HG03520 (cell line): ENCODE measurements at regions not wholly inside any gene's neighbourhood (a gene's known extent, or its start where the extent isn't known, plus 50 kb on each side); places are given as distances from the start of the nearest gene placed in this dataset.
"Not testable (repeated sequence)": the region's sequence is repeated elsewhere in the genome, so short reads cannot be mapped to it uniquely, and the experiment has no call there.

Source experiments
- ATAC-seq: cut with Tn5 transposase; IDR thresholded peaks from one replicate; pipeline ENCODE4 v1.9.1; 2021; ENCODE audit warnings: mild to moderate bottlenecking, moderate library complexity; ENCODE audit not compliant: unreplicated experiment

GRCh38 chr14:66315548-66315947, 170.6 kb upstream of the CCDC196 start:
- ATAC-seq = no peak

- ATAC-seq = no peak
Measured at GRCh38 chr14:66322564-66322963, 163.6 kb upstream of the CCDC196 start.

DNA sequence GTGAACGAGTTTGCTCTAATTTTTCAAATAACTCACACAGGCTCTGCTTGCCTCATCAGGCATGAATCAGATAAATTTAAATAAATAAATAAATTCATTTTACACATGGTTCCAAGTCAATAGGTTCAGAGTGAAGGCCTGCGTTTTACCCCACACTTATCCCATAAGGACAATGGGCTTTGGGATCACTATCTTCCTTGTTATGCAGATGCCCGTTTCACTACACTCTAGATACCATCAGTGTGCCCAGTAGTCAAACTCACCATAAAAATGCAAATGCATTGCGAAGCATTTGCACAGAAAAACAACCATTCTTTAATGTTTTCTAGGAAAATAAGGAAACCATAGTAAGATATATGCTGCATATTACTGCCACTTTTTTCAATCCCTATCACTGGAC, 155.9 kb upstream of the CCDC196 start:
- ATAC-seq = no peak

GRCh38 chr14:66330916-66331315, 155.3 kb upstream of the CCDC196 start:
- no peak for ATAC-seq

DNA sequence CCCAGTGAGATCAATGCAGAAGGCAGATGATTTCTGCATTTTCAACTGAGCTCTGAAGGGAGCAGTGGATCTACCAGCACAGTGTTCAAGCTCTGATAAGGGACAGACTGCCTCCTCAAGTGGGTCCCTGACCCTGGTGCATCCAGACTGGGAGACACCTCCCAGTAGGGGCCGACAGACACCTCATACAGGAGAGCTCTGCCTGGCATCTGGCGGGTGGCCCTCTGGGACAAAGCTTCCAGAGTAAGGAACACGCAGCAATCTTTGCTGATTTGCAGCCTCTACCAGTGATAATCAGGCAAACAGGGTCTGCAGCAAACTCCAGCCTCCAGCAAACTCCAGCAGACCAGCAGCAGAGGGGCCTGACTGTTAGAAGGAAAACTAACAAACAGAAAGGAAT, 152.9 kb upstream of the CCDC196 start:
- ATAC-seq = not testable (repeated sequence)

- ATAC-seq = no peak
Measured at GRCh38 chr14:66341239-66341638, 144.9 kb upstream of the CCDC196 start.

DNA sequence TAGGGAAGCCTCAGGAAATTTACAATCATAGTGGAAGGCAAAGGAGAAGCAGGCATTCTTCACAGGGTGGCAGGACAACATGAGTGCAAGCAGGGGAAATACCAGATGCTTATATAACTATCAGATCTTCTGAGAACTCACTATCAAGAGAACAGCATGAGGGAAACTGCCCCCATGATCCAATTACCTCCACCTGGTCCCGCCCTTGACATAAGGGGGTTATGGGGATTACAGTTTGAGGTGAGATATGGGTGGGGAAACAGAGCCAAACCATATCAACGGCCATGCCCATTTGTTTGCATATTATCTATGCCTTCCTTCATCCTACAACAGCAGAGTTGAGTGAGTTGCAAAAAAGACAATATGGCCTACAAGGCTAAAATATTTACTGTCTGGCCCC, 140.2 kb upstream of the CCDC196 start:
- no peak for ATAC-seq

GRCh38 chr14:66351310-66351709, 134.9 kb upstream of the CCDC196 start:
- no peak for ATAC-seq

- no peak for ATAC-seq
Measured at GRCh38 chr14:66359500-66359899, 126.7 kb upstream of the CCDC196 start.

DNA sequence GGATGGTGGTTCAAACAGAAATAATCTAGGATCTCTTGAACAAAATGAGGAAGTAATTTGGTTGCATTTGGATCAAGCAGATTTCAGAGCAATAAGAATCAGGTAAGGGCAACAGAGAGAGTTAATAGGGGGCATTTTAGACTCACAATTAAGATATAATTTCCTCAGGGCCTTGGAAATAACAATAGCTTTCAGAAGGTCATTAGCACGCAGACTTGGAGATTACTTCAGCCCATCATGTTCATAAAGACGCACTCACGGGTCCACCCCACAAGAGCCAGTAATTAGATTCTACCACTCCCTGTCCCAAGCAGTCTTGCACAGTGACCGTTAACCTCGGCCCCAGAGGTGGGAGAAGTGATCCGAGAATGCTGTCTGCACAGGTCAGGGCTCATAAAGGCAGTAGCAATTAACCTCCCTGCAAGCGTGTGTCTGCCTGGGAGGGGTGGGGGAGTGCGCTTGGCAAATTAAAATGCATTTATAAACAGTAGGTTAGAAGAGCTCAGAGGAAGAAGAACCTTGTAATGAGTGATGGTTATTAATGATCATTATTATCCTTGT, 125.7 kb upstream of the CCDC196 start:
- no peak for ATAC-seq

GRCh38 chr14:66361013-66361412, 125.2 kb upstream of the CCDC196 start:
- ATAC-seq = no peak

DNA sequence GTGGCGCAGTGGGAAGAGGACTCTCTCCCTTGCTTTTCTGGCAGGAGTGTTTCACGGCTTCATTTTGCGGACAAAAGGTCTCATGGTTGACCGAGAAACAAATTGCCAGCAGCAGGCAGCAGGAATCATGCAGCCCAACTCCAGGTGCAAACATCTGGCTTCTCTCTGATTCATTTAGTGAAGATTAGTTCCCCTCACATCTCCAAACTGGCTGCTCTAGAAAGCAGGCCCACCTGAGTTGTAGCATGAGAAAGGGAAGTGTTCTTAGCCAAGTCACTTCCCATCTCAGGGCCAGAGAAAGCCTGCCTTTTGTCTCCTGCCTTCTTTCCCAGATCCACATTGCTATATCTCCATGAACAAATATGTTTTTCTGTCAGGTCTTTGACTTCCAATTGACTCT, 120.8 kb upstream of the CCDC196 start:
- no peak for ATAC-seq

GRCh38 chr14:66369157-66369697, 116.9 kb upstream of the CCDC196 start:
- ATAC-seq = no peak

DNA sequence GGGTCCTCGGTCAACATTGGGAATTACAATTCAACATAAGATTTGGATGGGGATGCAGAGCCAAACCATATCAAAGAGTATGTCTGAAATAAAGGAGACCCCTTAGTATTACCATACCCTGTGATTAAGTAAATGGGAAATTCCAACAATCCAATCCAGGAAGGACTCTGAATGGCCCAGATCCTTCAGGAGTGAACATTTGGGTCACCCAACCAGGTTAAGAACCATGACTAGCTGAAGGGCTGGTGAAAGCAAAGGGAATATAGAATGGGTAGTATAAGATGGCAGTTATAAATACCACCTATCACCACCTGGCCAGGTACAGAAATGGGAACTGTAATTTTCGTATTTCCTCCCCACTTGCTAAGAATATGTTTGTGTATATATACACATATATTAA, 114.4 kb upstream of the CCDC196 start:
- no peak for ATAC-seq

- ATAC-seq = no peak
Measured at GRCh38 chr14:66375046-66375964, 110.9 kb upstream of the CCDC196 start.

DNA sequence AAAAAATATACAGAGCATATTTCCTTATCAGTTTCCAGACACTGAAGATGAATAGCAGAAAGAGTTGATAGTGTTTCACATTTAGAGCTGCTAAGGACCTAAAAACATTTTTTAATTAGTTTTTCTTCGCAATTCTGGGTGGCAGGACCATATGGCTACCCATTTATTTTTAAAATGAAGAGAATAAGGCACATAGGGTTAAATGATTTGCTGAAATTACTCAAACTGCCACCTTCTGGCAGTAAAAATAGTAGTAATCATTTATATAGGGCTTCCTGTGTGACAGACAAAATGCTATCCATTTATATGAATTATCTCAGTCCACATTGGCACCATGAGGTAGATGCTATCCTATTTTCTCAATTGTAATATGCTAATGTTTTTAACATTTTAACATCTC, 108.6 kb upstream of the CCDC196 start:
- ATAC-seq = no peak

DNA sequence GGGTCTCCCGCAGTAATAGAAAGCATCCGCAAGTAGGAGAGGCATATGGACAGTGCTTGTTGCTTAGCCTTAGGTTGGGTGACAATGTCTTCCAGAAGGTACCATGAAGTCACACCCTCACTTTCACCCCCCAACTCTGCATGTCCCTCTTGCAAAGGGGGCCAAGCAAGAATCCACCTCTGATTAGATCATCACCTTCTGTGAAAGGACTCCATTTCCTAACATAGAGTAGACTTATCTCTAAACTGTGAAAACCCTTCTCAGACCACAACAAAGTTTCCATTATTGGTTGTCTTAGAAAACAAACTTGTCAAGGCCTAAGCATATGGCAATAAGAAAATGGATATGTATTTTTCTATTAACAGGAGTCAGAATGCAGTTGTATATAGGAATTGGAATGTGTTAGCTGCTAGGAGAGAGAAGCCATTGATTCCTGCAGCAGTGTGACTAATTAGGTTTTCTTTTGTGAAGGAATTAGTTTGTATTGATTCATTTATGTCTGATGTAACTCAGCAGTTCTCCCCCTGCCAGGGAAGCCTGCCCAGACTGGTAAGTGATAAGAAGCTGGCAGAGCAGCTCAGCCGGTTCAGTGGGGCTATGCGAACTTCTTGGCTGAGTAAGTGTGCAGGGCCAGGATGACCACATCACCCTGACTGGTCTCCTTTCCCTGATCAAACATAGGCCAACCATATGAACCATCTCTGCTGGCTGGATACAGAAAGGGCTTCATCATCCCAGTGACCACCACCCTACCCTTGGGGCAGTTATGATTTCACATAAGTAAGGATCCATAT, 107.3 kb upstream of the CCDC196 start:
- no peak for ATAC-seq

DNA sequence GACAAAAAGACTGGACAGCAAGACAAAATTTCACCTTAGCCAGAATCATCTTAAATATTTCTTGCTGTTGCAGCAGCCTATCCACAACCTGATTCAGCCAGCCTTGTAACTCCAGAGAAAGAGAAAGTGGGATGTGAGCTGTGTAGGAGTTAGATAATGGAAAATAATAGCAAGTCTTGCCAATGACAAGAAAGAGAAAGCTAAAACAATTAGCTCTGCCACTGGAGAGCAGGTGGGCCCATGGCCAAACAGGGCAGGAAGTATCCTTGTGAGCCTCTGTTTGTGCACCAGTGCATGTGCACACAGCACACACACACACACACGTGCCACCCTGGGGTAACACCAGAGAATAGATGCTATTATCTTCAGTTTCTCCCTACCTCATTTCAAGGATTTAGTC, 106.0 kb upstream of the CCDC196 start:
- ATAC-seq = no peak

DNA sequence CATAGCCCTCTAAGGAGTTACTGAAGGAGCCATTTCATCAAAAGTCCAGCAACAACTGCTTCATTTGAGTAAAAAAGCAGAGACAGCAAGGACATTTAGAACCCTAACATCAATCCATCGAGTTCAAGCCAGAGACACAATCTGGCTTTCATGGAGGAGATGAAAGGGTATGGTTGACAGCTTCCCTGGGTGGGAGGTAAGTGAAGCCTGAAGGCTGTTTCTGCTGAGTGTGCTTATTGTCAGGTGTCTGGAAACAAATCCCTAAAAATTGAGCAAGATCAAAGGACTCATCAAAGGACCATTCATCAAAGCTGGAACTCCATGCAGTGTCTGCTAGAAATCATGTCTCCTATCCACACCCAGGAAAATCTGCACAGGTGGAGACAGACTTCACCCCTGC, 104.4 kb upstream of the CCDC196 start:
- ATAC-seq = no peak

DNA sequence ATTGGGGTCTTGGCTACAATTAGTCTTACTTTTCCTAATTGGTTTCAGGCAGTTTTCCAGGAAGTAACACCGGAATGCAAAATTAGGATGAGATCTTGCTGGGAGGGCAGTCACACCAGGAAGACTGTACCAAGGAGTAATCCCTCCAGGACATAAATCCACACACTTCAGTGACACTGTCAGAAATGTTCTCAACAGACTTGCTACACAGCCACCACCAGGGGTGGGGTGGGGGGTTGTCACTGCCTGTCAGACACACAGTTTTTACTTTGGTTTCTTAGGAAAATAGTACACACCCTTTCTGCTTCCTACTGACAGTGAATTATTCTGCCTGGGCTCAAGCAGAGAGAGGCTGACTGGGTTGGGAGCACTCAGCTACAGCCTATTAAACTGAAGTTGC, 102.9 kb upstream of the CCDC196 start:
- ATAC-seq = no peak

DNA sequence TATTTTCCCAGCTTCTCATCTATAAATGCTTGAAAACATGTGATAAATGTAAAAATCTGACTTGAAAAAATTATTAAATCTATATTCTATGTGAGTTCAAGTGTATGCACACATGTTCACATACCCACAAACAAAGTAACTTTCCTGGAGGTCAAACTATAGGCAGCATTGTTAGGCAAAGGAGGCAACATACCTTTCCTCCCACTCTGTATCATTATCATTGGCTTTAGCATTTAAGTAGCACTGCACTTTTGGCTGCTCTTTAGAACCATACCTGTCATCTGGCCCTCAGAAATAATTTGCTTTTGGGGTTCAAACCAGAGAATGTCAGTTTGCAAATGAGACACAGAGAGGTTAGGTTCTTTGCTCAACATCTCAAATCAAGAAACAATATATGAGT, 102.4 kb upstream of the CCDC196 start:
- ATAC-seq = no peak
